NOMO-1 (cell line): ENCODE measurements at regions not wholly inside any gene's neighbourhood (a gene's known extent, or its start where the extent isn't known, plus 50 kb on each side); places are given as distances from the start of the nearest gene placed in this dataset.

Source experiments
- DNase-seq, 2 experiments: peaks; one replicate each; lab custom pipeline; 2025; ENCODE audit not compliant: unreplicated experiment in 2 of 2; lab: John Stamatoyannopoulos, UW

GRCh38 chr18:32545631-32546030 is 74.9 kb upstream of the GAREM1 start:
- no peak for DNase-seq

DNA sequence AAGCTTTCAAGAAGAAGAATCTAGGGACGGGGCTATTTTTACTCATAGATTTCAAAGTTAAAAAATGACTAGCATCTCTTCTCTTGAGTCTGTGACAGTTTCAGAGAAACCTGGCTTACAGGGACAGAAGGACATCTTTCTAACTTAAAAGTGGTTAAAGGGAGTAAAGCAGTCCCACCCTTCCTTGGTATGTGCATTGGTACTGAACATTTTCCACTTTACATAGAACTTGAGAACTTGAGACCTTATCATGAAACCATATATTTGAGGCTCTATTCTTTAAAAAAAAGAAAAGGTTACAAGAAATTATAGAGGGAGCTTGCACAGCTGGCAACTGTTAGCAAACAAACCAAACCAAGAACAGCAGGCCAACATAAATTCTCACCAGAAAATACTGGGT is 73.4 kb upstream of the GAREM1 start:
- no peak for DNase-seq

DNA sequence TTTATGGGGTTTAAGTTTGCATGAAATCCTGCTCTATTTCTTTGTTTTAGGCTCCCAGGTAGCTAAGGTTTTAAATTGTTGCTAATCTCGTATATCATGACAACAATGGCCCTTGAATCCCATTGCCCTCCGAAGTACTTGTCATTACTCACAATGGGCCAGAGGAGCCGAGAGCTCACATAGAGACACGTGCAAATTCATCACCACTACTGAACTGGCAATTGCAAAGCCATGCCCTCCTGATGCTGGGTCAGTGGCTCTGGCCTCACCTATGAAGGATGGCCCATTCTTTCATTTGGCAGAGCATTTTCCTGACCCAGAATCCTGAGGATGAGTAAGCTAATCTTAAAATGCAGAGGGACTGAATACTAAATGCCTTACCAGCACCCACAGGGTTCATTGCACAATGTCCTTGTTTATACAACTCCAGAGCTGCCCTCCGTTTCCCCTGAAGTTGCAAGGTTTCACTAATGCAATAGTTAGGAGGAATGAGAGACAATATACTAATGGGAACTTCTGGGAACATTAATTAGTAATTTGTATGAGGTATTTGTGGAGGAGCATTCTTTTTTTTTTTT is 71.6 kb upstream of the GAREM1 start:
- DNase-seq = no peak

- DNase-seq = peak; percentile 55 to 95
These were observed 60.4 kb upstream of the GAREM1 start for GRCh38 chr18:32530947-32531651.

DNA sequence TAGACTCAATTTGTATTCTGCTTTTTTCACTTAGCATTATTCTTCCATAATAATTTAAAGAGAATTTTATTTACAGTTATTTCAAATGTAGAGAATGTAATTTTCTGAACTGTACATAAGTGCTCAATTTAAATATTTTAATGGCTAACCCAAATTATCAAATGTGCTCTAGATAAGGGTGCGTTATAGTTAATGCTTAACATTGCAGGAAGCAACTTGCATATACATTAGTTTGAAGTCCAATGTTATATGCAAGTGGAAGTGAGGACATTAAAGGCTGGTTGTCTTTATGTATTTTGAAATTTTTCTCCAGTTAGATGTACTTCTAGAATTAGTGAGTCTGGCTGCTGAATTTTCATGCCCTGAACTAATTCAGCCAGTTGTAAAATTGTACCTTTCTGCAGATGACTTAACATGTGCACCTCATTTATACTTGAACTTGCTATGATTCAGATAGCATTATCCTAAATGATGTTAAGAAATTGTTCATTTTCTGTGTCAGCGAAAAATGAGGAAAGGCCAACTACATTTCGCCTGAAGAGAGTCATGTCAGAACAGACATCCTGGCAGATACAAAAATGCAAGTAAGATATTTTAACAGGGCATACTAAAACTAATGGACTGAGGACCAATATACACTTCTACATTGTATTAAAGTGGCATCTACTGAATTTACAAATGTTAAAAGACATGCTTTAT is 59.2 kb upstream of the GAREM1 start:
- no peak for DNase-seq

GRCh38 chr18:32520771-32521170 is 50.1 kb upstream of the GAREM1 start:
- peak in 1 of 2 experiments; percentile 11 for DNase-seq
